ENCODE measurements at regions not wholly inside any gene's neighbourhood (a gene's known extent, or its start where the extent isn't known, plus 50 kb on each side); places are given as distances from the start of the nearest gene placed in this dataset.
A peak's percentile ranks its signal among the peaks of the same experiment; 100 is the strongest.

DNA sequence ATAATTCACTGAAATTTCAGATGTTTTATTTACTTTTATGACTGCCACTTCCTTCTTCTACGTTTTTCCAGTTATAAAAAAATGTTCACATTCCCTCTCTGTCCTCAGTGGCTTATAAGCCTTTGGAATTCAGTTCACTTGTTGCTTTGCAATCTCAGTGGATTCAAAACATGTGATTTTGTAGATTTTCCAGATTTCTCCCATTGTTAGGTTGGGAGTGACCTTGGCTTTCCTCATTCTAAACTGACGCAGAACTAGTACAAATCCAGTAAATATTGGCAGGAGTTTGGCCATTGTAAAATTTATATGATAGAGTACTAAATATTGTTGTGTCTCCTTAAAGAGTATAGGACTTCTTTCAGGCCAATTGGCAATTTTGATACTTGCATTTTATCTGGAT, 812.3 kb upstream of the ROBO1 start:
- no peak for DNase-seq

DNA sequence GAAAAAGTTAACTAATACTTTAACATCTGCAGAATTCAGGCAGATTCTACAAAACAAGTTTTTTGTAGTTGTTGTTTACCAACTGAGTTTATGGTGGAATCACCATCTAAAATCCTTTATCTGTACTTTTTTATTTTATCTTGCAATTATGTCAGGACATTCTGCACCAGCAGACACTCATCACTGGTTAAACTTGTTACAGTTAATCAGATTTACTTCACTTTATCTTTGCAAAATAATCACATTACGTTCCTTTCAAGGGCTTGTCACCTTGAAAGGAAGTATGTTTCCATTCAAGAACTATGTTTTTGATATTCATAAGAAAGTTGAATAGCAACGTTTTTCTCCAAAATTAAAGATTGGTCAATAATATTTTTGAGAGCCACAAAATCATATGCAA, 796.6 kb upstream of the ROBO1 start:
- DNase-seq, result no peak

DNA sequence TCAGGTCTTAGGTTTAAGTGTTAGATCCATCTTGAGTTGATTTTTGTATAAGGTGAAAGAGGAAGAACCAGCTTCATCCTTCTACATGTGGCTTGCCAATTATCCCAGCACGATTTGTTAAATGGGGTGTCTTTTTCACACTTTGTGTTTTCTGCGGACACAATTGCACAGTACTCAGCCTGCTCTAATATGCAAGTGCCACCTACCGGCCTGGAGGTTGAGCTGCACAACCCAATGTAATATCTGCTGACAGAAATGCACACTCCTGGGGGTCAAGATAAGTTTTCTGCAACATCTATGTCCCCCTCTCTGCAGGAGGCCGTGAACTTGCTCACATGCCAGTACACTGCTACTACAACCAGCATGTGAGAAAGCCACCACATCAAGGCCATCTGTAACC, 791.9 kb upstream of the ROBO1 start:
- DNase-seq, result no peak

DNA sequence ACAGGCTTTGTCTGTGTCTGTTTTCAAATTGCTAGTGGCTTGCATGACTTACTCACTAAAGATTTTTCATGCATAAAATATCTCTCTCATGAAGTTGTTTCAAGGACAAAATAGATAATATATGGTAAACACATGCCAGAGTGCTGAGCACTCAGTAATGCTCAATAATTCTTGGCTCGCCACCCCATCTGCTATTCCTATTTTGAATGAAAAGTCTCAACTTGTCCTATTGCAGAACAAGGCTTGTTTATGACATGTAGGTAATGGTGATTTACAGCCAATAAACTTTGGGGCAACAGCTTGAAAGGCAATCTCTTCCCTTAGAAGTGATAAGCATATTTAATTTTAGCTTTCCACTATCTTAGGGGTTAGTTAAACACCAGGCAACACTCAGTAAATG, 789.0 kb upstream of the ROBO1 start:
- DNase-seq, result no peak

DNA sequence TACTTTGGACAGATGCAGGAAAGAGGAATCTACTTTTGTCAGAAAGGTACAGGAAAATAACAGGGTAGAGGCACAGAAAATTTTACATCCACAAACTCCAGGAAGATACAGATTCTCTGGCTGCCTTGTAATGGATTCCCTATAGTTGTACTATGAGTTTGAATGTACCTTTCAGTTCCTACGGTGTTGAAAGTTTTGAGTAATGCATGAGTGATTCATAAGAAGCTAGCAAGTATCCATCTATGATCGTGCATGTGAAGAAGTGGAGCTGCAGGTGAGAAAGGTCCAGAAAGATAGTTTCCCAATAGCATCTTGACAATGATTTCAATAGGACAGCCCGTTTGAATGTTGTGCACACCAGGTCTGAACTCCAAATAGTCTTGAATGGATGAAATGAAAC, 786.5 kb upstream of the ROBO1 start:
- no peak for DNase-seq

DNA sequence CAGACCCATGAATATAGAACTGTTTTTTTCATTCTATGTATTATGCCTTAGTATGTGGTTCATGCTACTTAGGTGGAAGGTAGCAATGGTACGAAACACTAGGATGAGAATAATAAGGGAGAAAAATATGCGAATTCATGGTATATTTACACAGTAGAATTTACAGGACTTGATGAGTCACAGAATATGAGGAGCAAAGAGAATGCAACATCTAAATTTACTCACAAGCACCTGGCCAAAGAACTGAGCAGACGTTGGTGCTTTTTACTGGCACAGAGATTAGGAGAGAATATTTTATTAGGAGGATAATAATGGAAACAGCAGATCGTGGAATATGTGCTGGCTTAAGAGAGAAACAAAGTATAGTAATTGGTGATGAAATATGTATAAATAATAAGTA, 785.4 kb upstream of the ROBO1 start:
- DNase-seq, result peak in 1 of 2 experiments; percentile 8

DNA sequence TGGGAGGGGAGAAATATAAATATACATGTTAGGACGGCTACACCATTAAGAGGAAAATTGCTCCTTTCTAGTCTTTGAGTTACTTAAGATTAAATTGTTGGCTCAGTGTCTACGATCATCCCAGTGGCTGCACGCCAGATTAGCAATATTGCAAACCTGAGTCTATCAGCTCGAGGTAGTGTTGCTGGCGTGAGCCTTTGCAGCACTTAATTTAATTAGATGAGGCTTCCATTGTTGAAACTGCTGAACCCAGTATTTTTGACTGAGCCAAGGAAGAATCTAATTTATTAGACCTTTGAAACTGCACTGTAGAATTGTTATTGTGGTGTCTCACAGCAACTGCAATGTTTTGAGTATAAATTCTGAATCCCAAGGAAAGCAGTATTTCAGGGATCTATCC, 782.4 kb upstream of the ROBO1 start:
- peak in 1 of 2 experiments; percentile 28 for DNase-seq

DNA sequence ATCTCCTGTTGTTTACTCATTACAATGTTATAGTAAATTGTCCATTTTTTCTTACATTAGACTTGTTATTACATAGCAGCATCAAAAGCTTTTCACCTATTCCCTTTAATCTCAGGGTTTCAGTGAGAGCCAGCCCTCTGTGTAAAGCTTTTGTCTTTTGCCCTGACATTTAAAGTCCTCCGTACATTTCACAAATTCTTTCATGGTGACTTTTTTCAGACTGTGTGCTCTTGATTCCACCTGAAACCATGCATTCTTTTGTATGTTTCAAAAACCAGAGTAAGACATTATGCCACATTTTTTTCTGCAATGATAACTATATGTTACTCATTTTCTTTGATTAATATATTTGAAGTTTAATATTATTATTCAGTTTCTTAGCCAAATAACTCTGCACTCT, 781.4 kb upstream of the ROBO1 start:
- DNase-seq, result no peak

DNA sequence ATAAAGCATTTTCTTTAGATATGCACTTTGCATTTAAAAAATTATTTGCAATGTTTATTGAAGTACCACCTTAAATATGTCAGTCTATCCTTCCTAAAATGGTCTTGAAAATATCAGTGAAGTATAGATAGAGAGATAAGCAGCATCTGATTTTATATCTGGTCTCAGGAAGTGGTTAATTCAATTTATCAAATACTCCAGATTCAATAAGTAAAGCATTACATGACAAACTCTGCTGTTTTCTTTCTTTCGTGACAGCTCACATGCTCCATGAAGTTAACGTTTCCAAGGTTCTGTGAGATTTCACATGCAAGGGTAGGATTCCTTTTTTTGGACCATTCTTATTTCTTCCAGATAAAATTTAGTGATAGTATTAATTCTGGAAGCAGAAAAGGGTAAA, 775.4 kb upstream of the ROBO1 start:
- no peak for DNase-seq

DNA sequence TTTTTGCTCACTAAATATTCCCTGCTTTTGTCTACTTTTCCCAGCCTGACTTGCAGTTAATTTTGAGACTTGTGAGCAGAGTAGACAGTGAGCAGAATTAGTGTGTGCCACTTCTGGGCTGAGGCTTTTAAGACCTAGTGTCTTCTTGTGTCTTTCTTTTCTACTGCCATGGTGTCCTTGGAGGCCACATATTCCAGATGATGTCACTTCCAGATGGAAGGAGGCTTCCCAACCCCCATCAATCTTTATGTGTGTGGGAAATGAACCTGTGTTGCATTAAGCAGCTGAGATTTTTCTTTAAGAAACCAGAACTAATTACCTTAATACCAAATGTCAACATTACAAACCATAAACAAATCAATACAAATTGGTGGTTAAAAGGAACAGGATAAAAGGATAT, 774.7 kb upstream of the ROBO1 start:
- no peak for DNase-seq

DNA sequence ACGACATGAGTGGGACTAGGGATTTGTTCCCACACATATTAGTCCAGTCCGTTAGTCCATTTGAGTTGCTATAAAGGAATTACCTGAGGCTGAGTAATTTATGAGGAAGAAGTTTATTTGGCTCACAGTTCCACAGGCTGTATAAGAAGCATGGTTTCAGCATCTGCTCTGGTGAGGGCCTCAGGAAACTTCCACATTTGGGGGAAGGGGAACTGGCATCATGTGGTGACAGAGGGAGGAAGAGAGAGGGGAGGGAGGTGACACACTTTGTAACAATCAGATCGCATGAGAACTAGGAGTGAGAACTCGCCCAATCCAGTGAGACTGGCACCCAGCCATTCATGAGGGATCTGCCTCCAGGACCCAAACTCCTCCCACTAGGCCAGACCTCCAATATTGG, 769.9 kb upstream of the ROBO1 start:
- DNase-seq, result no peak

DNA sequence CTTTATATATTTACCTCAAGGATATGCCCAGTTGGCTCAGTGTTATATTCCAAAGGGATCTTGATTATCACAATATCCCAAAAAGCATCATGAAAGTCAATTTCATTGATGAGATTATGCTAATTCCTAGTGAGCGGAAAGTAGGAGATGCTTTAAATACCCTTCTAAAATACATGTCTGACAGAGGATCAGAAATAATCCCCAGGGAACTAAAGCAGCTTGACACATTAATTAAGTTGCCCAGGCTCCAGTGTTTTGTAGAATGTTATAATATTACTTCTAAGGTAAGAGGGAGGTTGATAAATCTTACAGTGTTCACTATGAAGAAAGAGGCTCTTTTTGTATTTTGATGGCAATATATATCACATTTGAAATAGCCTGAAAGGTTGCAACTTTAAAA, 767.5 kb upstream of the ROBO1 start:
- no peak for DNase-seq

DNA sequence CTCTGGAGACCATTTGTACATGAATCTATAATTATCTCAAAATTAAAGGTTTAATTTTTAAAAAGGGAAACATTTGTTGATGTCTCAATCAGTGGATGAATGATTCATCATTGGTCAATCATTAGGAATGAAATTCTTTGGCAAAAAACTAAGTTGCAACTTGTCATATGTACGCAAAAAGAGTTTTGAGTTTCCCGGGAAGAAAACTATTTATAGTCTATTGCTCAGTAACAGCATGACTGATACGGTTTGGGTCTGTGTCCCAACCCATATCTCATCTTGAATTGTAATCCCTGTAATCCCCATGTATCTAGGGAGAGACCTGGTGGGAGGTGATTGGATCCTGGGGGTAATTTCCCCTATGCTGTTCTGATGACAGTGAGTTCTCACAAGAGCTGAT, 765.8 kb upstream of the ROBO1 start:
- DNase-seq, result no peak

DNA sequence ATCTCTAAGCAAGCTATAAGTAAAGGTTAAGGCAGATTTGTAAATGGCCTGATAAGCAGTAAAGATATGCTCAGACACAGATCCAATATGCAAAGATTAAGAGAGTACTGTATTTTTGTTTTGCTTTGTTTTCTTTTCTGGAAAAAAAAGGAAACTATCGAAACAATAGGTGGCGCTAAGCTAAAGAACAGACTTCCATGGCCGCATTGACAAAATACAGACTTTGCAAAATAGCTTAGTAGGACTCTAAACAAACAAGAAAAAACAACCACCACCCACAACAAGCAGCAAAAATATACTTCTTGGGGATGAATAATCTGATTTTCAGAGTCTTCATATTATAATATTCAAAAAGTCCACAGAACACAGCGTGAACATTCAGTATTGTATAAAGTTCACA, 758.4 kb upstream of the ROBO1 start:
- no peak for DNase-seq

DNA sequence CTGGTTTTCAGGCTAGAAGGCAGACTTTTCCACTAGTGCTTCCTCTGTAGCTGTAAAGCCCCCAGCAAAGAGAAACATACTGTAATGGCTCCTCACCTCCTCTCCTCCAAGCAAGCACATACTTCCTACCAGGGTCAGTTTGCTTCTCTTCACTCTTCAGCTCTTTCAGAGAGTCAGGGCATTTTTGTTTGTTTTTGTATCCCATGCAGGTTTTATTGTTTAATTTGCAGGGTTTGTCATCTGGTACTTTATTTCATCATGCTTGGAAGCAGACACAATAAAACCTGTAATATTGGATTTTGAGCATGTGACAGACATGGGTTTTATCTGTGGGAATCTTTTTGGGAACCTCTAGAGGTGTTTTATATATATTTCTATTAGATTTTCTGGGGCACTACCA, 753.3 kb upstream of the ROBO1 start:
- DNase-seq, result no peak

DNA sequence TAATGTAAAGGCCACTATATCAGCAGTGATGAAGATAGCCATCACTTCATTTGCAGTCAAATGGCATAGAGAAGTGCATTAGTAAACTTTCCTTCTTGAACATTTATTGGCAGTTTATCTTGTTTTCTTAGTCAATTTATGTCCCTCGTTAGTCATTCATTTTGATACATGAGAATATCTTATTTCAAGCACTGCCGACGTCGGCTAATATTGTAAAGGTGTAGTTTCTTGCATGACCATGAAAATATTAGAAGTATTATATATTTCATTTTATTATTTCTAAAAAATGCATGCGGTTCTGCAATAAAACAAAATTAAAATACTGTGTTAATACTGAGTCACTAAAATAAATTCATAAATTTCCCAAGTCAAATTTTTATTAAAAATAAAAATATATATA, 751.6 kb upstream of the ROBO1 start:
- DNase-seq, result no peak

DNA sequence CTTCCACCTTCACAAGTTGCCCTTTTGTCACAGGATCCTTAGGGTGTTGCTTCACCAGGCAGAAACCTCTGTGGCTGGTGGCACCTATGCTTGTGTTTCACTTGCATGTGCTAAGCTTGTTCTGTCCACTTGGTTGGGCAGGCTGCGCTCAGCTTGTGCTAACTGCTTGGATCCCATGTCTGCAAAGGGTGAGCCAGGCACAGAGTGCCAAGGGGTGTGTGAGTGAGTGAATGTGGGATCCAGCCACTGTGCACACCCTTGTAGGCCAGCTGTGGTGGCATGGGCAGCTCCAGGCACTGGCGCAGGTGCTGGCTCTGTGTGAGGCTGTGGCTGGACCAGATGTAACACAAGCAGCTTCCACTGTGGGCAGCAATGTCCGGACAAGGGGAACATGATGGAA, 728.7 kb upstream of the ROBO1 start:
- no peak for DNase-seq

DNA sequence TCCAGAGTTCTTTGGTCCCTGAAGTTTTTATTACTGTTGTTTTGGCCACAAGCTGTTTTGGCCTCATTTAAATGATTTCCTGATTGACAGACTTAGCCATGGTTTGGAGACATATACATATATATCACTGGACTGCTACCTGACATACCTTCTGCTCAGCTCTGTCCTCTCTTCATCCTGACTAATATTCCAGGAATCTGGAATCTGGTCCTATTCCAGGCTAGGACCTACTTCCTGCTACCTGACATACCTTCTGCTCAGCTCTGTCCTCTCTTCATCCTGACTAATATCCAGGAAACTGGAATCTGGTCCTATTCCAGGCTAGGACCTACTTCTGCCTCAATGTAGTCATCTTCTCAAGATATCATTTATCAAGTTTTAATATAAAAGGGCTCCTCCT, 724.4 kb upstream of the ROBO1 start:
- DNase-seq, result no peak

DNA sequence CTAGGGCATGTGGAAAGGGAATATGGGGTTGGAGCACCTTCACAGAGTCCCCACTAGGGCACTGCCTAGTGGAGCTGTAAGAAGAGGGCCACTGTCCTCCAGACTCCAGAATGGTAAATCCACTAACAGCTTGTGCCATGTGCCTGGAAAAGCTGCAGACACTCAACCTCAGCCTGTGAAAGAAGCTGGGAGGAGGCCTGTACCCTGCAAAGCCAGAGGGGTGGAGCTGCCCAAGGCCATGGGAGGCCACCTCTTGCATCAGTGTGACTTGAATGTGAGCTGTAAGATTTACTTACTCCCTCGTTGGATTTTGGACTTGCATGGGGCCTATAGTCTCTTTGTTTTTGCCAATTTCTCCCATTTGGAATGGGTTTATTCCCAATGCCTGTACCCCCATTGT, 705.2 kb upstream of the ROBO1 start:
- no peak for DNase-seq

DNA sequence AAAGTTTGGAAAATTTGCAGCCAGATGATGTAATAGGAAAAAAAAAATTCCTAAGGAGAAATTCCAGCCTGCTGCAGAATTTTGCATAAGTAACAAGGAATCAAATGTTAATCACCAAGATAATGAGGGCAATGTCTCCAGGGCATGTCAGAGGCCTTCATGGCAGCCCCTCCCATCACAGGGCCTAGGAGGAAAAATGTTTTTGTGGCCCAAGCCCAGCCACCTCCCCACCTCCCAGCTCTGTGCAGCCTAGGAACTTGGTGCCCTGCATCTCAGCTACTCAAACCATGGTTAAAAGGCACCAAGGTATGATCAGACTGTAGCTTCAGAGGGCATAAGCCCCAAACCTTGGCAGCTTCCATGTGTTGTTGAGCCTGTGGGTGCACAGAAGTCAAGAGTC, 704.7 kb upstream of the ROBO1 start:
- no peak for DNase-seq

DNA sequence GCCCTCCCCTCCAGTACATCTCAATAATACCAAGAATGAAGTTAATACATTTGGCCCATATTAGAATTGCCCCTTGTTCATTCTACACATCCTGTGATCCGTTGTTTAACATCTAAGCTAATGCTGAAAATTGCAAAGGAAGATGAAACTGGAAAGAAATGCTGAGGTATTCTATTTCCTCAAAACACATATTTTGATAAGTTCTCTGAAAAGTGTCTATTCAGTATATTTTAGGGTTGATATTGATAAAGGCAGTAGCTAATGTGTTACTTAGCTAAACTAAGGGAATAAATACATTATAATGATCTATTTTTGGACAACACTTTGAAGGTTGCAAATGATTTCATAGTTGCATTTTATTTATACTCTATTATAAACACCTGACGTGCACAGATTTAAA, 702.6 kb upstream of the ROBO1 start:
- no peak for DNase-seq

DNA sequence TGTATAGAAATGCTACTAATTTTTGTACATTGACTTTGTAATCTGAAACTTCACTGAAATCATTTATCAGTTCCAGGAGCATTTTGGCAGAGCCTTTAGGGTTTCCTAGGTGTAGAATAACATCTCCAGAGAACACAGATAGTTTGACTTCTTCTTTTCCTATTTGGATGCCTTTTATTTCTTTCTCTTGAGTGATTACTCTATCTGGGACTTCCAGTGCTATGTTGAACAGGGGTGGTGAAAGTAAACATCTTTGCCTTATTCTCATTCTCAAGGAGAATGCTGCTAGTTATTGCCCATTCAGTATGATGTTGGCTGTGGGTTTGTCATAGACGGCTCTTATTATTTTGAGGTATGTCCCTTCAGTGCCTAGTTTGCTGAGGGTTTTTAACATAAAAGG, 697.9 kb upstream of the ROBO1 start:
- DNase-seq, result no peak

DNA sequence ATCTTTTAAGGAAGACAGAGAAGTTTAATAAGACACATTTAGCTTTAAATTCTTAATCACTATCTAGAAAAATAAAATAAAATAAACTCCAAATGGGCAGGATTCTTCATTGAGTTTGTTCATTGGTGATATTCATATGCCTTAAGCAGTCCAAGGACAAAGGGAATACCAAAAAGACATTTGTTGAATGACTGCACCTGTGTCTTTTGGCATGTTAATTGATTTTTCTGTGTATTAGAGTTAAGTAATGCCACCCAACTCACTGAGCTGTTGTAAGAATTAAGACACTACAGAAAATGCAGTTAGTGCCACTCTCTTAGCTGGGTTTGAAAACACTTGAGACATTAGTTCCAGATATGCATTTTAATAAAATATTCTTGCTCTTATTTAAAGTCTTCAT, 683.6 kb upstream of the ROBO1 start:
- no peak for DNase-seq

DNA sequence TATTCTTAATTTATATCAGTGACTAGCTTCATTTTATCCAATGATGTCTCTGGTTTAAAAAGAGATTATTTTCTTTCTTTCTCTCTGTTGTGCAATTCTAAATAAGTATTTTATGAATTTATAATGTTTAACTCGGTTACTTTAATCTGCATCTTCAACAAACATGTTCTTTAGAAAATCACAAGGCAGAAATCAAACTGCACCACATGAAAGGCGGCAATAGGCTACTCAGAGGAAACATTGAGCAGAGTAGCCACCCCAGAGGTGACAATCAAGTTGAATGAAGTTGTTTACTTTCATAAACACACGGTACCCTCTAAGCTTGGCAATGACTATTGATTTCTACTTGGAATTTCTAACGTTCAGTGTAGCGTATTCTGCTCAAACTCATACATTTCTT, 677.8 kb upstream of the ROBO1 start:
- no peak for DNase-seq

DNA sequence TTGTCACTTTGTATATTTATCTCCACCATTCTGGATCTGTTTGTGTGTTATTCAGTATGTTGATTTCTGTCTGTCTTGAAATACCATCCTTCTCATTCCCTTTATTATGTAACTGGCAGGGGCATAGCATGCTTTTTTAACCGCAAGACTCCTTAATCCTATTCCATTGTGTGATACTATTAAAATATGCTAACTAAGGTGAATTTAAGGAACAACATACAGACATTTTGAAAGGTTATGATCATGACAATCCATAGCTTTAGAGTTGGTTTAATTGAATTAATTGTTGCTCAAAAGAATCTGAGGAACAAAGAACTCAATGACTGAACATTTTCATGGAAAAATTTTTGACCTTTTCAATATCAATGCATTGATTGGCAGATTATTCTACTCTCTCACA, 677.3 kb upstream of the ROBO1 start:
- no peak for DNase-seq

DNA sequence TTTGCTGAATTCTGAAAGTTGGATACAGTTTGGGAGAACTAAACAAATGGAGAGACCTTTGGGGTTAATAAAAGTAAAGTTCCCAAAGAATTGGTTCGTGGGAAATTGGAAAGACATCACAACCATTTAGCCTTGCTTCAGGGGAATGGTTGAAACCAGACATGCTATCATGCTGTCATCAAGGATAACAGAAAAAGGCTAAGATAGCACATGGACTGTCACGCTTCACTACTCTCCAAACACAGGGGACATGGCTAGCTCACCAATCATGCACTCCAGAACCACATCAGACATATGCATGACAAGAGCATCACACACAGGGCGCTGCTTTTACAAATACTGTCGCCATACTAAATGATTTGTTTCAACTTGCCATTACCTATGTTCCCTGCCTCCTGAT, 671.7 kb upstream of the ROBO1 start:
- DNase-seq, result peak; percentile 79 to 80

DNA sequence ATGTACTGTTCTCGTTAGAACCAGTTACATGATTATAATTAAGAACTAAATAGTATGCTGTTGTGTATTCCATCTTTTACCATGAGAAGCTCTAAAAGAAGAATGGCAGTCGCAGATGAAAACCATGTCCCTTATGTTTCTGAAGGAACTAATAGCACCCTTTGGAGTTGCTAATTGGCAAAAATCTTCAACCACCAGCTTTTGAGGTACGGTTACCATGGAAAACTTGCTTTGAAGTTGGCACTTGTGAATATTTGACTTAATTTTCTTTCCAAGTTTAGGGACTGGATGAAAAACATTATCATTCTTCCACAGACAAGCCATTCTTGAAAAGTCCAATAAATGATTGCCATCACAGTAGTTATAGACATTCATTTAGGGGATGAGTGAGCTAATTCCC, 666.6 kb upstream of the ROBO1 start:
- no peak for DNase-seq
